HG02885 (cell line): ENCODE measurements at regions not wholly inside any gene's neighbourhood (a gene's known extent, or its start where the extent isn't known, plus 50 kb on each side); places are given as distances from the start of the nearest gene placed in this dataset.

Source experiments
- ATAC-seq: cut with Tn5 transposase; IDR thresholded peaks from one replicate; pipeline ENCODE4 v1.9.1; 2021; ENCODE audit warnings: mild to moderate bottlenecking; ENCODE audit not compliant: unreplicated experiment, poor library complexity

DNA sequence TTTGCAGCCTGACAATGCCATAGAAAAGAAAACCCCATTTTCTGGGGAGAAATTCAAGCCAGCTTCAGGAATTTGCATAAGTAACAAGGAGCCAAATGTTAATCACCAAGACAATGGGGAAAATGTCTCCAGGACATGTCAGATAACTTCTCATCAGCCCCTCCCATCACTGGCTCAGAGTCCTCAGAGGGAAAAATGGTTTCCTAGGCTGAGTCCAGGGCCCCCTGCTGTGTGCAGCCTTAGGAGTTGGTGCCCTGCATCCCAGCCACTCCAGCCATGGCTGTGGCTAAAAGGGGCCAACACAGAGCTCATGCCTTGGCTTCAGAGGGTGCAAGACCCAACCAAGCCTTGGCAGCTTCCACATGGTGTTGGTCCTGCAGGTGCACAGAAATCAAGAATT, 63.7 kb upstream of the FANCL start:
- ATAC-seq: no peak

- ATAC-seq: no peak
Measured at GRCh38 chr2:58299123-58299522, 58.0 kb upstream of the FANCL start.

DNA sequence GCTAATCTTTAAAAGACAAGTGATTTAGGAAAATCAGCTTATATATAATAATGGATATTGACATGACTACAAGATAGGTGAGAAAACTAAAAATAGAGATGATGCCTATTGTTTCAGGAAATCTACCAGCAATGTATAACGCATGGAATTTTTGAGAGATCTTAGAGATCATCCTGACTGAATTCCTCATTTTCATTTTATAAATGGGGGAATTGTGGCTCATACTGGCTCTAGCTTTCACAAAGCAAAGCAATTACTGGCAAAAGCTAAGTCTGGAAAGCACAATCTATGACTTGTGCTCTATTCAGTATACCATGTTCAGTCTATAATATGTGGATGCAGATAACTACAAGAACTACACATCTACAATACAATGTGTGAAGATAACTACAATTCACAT, 51.9 kb upstream of the FANCL start:
- no peak for ATAC-seq

GRCh38 chr2:58291726-58292438, 50.8 kb upstream of the FANCL start:
- ATAC-seq: no peak
